ENCODE measurements at regions not wholly inside any gene's neighbourhood (a gene's known extent, or its start where the extent isn't known, plus 50 kb on each side); places are given as distances from the start of the nearest gene placed in this dataset.

- no peak overlapping the region for H3K9ac ChIP-seq (ENCODE audit: low read length in 3 of 3)
- no peak overlapping the region for H3K27ac ChIP-seq (ENCODE audit: low read depth in 2 of 2, low read length in 2 of 2)
- H3K36me3 ChIP-seq (ENCODE audit: control insufficient read depth in 2 of 3, insufficient read depth in 3 of 3, low read length in 3 of 3): no peaks in the 10 kb centered on the region
- intact Hi-C loops (cut with DNase I): no loop called here
- no peak overlapping the region for H3K4me3 ChIP-seq (ENCODE audit: low read length in 3 of 3)
- DNase-seq: no peak
- H3K27me3 ChIP-seq (ENCODE audit: control insufficient read depth, insufficient read depth, low read length): no peaks in the 10 kb centered on the region
- no peak for TF ChIP-seq CTCF (IDR thresholded peaks at IDR 0.05; ENCODE audit: borderline replicate concordance, extremely low read depth, insufficient read depth)
- no peaks in the 10 kb centered on the region for H3K4me1 ChIP-seq (ENCODE audit: control insufficient read depth in 2 of 3, insufficient read depth in 2 of 3, low read depth in 1 of 3, low read length in 3 of 3)
- H3K9me3 ChIP-seq (ENCODE audit: control insufficient read depth in 2 of 3, insufficient read depth in 1 of 3, low read length in 3 of 3): no peaks in the 10 kb centered on the region
- FAIRE-seq: no peak
These were observed 90.5 kb upstream of the MAPK4 start for GRCh38 chr18:50469380-50469781.

- DNase-seq: no peak
- H3K9ac ChIP-seq (ENCODE audit: low read length in 3 of 3): no peak overlapping the region
- no peak for TF ChIP-seq CTCF (IDR thresholded peaks at IDR 0.05; ENCODE audit: borderline replicate concordance, extremely low read depth, insufficient read depth)
- no peak for FAIRE-seq
- no peak overlapping the region for H3K4me3 ChIP-seq (ENCODE audit: low read length in 3 of 3)
- H3K27me3 ChIP-seq (ENCODE audit: control insufficient read depth, insufficient read depth, low read length): no peaks in the 10 kb centered on the region
- no peaks in the 10 kb centered on the region for H3K9me3 ChIP-seq (ENCODE audit: control insufficient read depth in 2 of 3, insufficient read depth in 1 of 3, low read length in 3 of 3)
- H3K4me1 ChIP-seq (ENCODE audit: control insufficient read depth in 2 of 3, insufficient read depth in 2 of 3, low read depth in 1 of 3, low read length in 3 of 3): no peaks in the 10 kb centered on the region
- no peak overlapping the region for H3K27ac ChIP-seq (ENCODE audit: low read depth in 2 of 2, low read length in 2 of 2)
- intact Hi-C loops (cut with DNase I): no loop called here
- no peaks in the 10 kb centered on the region for H3K36me3 ChIP-seq (ENCODE audit: control insufficient read depth in 2 of 3, insufficient read depth in 3 of 3, low read length in 3 of 3)
These were observed 86.9 kb upstream of the MAPK4 start for GRCh38 chr18:50472941-50473340.

- FAIRE-seq (no peak), DNase-seq (peak in 4 of 5 donors; percentile 53 to 82 (median 74))
These were observed 86.0 kb upstream of the MAPK4 start for GRCh38 chr18:50473881-50474280.

More at GRCh38 chr18:50473881-50474280, 86.0 kb upstream of the MAPK4 start:
- Histone ChIP-seq H3K4me3 (ENCODE audit: low read length in 3 of 3) (no peak overlapping the region), H3K36me3 (ENCODE audit: control insufficient read depth in 2 of 3, insufficient read depth in 3 of 3, low read length in 3 of 3) (no peaks in the 10 kb centered on the region), H3K4me1 (ENCODE audit: control insufficient read depth in 2 of 3, insufficient read depth in 2 of 3, low read depth in 1 of 3, low read length in 3 of 3) (no peaks in the 10 kb centered on the region), H3K27me3 (ENCODE audit: control insufficient read depth, insufficient read depth, low read length) (no peaks in the 10 kb centered on the region), H3K9me3 (ENCODE audit: control insufficient read depth in 2 of 3, insufficient read depth in 1 of 3, low read length in 3 of 3) (no peaks in the 10 kb centered on the region), H3K27ac (ENCODE audit: low read depth in 2 of 2, low read length in 2 of 2) (no peak overlapping the region), H3K9ac (ENCODE audit: low read length in 3 of 3) (no peak overlapping the region)
- intact Hi-C loops (cut with DNase I): no loop called here
- no peak for TF ChIP-seq CTCF (IDR thresholded peaks at IDR 0.05; ENCODE audit: borderline replicate concordance, extremely low read depth, insufficient read depth)

Measured in kidney (tissue), 13 donors.